Suppressor macrophage treated with lipopolysaccharide for 1 hour (primary cell): ENCODE measurements at regions not wholly inside any gene's neighbourhood (a gene's known extent, or its start where the extent isn't known, plus 50 kb on each side); places are given as distances from the start of the nearest gene placed in this dataset.
"Not testable (repeated sequence)": the region's sequence is repeated elsewhere in the genome, so short reads cannot be mapped to it uniquely, and the experiment has no call there.

Experiments
- DNase-seq, 3 donors: peaks; one replicate each; pipeline ENCODE4 v3.0.0-alpha.2; 2020 to 2022

DNA sequence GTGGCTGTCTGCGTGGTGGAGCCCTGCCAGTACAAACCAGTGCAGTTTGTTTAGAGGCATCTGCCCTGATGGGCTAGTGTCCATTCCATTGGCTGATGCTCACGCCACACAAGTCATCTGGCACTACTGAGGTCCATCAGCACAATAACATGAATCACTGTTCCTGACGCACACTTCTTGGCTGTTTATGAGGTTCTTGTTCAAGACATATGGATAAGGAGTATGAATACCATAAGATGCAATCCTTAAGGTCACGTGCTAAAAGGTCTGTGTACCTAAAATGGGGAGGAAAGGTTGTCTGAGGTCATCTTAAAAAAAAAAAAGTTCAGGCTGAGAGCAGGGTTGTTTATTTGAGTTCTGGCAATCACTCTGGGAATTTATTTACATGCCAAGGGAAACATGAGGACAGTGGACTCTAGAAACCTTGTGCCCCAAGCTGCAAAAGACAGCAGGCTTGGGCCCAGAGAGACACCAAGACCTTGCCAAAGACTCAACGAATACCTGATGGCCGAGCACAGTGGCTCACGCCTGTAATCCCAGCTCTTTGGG is 54.1 kb upstream of the SHLD1 start:
- DNase-seq, result no peak

- no peak for DNase-seq
These were observed 58.1 kb upstream of the SHLD1 start for GRCh38 chr20:5691918-5692618.

- peak; percentile 74 to 80 (median 75) for DNase-seq
These were observed 60.7 kb upstream of the SHLD1 start for GRCh38 chr20:5689463-5689862.

- peak; percentile 92 to 98 (median 94) for DNase-seq
These were observed 61.7 kb upstream of the SHLD1 start for GRCh38 chr20:5688431-5688972.

GRCh38 chr20:5687884-5688283 is 62.3 kb upstream of the SHLD1 start:
- peak; percentile 70 to 88 (median 77) for DNase-seq

GRCh38 chr20:5686384-5687105 is 63.7 kb upstream of the SHLD1 start:
- DNase-seq, result no peak

DNA sequence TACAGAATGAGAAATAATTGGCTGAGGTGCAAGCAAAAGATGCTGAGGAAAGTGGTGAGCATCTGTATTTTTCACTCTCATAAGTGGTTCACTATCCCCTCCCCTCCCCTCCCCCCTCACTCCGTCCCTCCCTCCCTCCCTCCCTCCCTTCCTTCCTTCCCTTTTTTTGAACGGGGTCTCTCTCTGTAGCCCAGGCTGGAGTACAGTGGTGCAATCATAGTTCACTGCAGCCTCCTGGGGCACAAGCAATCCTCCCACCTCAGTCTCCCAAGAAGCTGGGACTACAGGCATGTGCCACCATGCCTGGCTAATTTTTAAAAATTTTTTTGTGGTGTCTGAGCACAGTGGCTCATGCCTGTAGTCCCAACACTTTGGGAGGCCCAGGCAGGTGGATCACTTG is 67.6 kb upstream of the SHLD1 start:
- not testable (repeated sequence) for DNase-seq

DNA sequence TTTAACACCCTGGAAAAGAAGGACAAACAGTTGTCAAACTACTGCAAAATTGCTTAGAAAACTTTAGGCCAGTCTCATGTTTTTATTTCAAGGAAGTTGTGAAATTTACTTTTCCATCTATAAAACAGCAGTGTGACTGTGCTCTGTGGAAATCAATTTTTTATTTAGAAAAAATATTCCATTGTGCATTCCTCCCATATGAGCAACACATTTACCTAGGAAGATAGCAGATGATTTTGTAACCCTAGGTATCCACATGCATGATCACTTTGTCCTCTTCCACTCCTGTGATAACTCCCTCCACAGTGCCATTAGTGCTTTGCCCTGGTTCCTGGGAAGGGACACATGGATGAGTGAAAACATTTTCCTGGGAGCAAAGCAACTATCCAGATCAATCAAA is 69.4 kb upstream of the GPCPD1 start:
- no peak for DNase-seq

DNA sequence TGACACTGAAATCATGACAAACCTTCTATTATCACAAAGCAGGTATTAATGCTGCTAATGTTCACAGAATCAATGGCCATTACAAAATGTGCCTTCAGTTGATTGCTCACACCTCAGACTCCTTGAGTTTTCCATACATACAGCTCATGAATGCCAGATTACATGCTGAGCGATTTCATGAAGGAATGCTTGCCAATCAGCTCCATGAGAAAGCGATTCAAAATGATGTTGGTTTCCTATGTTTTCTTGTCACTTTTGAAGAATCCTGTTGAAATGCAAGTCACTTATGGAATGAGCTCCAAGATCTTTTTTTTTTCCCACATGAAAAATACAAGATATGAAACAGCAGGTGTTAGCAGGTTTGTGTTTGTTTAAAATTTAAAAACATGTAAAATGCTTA is 68.0 kb upstream of the GPCPD1 start:
- no peak for DNase-seq

DNA sequence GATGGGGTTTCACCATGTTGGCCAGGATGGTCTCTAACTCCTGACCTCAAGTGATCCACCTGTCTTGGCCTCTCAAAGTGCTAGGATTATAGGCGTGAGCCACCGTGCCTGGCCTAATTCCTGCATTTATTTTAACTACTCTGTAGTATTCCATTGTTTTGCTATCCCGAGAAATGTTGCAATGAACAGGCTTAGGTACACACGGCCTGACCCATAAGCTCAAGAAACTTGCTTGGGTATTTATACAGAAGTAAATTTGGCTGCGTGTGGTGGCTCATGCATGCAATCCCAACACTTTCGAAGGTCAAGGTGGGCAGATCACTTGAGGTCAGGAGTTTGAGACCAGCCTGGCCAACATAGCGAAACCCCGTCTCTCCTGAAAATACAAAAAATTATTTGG is 67.1 kb upstream of the GPCPD1 start:
- DNase-seq, result not testable (repeated sequence)

- DNase-seq, result no peak
These were observed 66.6 kb upstream of the GPCPD1 start for GRCh38 chr20:5677389-5677788.

DNA sequence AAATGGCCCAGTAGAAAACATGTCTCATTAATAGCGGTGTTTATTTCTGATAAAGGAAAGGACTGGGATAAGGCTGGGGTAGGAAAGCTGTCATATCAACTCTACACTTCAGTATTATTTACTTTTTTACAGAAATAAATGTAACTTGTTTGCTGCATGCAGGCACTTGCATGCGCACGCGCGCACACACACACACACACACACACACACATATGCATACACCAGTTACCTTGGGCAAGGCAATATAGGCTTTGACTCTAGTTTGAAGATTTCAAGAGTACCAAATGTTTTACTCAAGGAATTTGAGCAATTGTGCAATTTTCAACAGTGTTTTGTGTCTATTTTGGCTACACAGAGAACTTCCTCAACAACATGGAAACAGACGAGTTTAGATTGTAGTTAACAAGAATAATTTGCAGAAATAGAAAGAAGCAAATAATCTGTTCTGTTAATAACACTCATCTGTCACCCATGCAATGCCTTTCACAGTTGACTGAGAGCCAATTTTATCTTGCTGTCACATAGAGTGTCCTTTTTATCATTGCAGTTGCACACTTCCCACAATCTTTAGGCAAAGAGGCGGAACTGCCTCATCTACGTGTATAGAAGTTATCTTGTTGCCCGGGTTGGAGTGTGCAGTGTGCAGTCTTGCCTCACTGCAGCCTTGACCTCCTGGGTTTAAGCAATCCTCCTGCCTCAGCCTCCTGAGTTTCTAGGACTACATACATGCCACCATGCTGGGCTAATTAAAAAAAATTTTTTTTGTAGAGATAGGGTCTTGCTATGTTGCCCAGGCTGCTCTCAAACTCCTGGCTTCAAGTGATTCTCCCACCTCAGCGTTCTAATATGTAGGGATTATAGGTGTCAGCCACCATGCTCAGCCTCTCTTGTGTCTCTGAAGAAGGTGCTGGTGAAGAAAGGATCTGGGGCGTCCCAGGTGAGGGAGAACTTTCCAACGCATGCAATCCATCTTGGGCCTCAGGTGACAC is 64.6 kb upstream of the GPCPD1 start:
- DNase-seq, result peak; percentile 38 to 65 (median 49)

GRCh38 chr20:5674176-5674660 is 63.4 kb upstream of the GPCPD1 start:
- DNase-seq, result peak; percentile 46 to 77 (median 67)

DNA sequence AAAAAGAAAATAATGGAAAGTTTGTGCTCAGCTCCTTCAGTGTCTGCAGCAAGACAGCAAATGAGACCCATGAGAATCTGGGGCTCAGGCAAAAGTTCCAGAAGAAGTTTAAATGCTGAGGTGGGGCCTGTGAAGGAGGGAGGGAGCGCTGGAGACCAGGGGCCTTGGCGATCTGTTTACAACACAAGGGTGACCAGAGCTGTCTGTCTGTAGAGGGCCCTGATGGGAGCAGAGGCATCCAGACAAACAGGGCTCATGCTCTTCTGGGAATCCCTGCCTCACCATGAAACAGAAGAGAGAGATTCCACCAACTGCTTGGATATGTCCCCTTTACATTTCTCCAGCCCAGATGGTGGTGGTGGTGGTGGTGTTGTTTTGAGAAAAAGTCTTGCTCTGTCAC is 60.1 kb upstream of the GPCPD1 start:
- no peak for DNase-seq

DNA sequence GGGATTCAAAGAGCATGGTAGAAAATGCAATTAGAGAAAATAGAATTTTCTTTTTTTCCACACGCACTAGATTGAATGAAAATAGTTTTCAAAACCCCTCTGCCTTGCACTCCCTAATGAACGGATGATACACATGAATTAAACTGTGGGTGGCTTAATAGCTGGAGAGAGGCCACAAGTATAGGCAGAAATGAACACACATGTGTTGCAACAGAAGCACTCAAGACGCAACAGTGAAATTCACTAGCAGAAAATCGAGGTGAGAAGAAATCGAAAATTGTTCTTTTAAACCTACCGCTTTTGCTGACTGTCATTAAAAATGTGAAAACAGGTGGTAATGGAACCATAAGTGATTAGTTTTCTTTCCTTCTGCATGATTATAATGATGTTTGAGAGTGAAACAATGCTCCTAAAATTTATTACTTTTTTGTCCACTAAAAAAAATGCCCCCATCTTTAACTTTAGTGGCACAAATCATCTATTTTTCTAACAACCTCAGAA is 59.3 kb upstream of the GPCPD1 start:
- DNase-seq, result no peak

GRCh38 chr20:5668529-5668868 is 57.7 kb upstream of the GPCPD1 start:
- no peak for DNase-seq

- no peak for DNase-seq
These were observed 57.1 kb upstream of the GPCPD1 start for GRCh38 chr20:5667705-5668528.

- DNase-seq, result no peak
These were observed 54.6 kb upstream of the GPCPD1 start for GRCh38 chr20:5665417-5665816.

- no peak for DNase-seq
These were observed 52.6 kb upstream of the GPCPD1 start for GRCh38 chr20:5663396-5663795.

DNA sequence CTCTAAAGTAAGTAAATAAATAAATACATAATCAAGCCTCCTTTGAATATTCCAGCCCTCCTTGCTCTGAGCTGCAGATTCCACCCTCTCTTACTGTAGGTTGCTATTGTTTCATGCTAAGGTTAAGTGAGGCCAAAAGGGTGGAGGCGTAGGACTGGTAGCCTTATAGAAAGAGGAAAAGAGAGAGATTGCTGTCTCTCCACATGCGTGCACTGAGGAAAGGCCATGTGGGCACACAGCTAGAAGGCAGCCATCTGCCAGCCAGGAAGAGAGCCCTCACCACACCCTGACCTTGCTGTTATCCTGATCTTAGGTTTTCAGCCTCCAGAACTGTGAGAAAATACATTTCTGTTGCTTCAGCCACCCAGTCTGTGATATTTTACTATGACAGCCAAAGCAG is 52.0 kb upstream of the GPCPD1 start:
- DNase-seq, result peak; percentile 58 to 69 (median 65)

- peak in 2 of 3 donors; percentile 47 to 49 for DNase-seq
These were observed 50.0 kb upstream of the GPCPD1 start for GRCh38 chr20:5660756-5661155.
